IPS-NIHi7 (cell line): ENCODE measurements at regions not wholly inside any gene's neighbourhood (a gene's known extent, or its start where the extent isn't known, plus 50 kb on each side); places are given as distances from the start of the nearest gene placed in this dataset.
"Not testable (repeated sequence)": the region's sequence is repeated elsewhere in the genome, so short reads cannot be mapped to it uniquely, and the experiment has no call there.

Experiments used
- DNase-seq: peaks from one replicate; pipeline ENCODE4 v3.0.0; 2012; ENCODE audit warnings: mixed read lengths; ENCODE audit errors: extremely low spot score

- no peak for DNase-seq
Measured at GRCh38 chr10:7069706-7070105, 341.1 kb downstream of the SFMBT2 start.

- DNase-seq = no peak
Measured at GRCh38 chr10:7056216-7056615, 354.6 kb downstream of the SFMBT2 start.

DNA sequence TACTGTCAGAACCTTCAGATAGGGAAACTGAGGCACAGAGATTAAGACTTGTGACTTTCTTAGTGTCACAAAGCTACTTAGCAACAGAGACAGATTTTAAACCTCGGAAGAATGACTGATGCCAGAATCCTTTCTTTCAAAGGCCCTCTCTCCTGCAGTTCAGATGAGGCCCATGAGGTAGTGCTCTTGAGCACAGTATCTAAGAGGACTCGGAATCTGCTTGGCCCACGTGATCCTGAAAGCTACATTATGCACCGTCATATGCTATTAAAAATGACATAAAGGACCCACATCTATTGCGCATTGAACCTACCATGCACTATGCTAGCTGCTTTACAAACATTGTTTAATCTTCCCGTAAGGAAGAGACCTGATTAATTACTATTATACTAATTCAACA lies 355.9 kb downstream of the SFMBT2 start:
- DNase-seq = peak; percentile 67

DNA sequence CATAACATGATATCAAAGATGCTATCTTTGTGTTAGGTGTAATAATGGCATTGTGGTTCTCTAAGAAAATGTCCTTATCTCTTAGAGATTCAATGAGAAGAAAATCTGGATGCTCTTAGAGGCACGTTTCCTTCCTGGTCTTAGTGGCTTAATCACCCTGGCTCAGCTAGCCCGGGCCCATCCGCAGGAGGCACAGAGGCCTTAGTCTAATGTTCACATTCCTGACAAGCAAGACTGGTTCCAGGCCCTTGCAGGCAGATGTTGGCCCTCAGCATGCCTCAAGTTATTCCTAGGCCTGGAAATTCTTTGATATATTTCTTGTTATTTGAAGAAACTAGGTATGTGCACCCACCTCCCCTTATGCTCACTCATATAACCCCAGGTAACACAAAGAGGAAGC lies 357.6 kb downstream of the SFMBT2 start:
- no peak for DNase-seq

GRCh38 chr10:7050024-7050423 lies 360.8 kb downstream of the SFMBT2 start:
- DNase-seq = not testable (repeated sequence)

DNA sequence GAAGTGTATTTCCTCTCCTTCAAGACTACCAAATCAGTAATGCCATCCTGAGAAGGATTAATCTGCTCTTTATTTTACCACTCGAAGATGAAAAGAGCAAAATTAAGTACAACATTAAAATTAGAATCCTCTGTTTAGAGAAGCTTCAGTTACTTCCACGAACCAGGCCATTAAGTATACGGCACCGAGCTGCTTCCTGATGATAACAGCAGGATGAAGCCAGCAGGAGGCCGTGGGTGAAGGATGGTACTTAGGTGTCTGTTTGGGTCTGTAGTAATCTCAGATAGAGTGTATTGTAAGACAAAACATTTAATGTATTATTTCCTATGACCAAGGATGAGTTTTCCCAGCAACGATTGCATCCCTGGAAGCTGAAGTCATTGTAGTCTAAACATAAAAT lies 362.8 kb downstream of the SFMBT2 start:
- DNase-seq = no peak

GRCh38 chr10:7046615-7047014 lies 364.2 kb downstream of the SFMBT2 start:
- DNase-seq = no peak

DNA sequence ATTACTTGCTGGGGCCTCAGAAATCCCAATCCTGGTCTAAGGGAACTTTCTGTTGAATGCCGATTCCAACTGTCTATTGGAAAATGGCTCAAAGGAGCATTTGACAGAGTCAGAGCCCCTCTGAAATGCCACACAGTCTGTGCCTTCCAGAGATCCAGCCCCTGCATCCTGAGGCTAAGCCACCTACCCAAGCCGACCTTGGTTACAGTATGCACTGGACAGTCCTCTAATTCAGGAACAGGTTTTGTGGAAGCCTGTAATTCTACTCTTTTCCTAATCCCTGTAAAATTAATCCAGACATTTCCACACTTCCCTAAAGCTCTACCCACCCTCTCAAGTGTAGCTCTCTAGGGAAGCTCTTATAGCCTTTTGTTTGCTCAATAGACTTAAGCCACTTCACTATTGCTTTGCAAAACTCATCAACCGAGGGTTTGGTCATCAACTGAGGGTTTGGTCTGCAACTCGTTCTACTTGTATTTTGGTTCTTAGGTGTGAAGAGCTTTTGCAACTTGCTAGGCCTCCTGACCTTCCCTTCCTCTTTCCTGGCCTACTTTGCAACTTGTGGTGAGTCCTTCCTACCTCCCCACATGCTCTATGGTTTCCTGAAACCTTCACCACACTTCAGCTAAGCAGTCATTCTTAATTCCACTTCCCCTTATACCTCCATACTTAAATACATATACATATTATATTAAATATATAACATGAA lies 364.8 kb downstream of the SFMBT2 start:
- DNase-seq = no peak

DNA sequence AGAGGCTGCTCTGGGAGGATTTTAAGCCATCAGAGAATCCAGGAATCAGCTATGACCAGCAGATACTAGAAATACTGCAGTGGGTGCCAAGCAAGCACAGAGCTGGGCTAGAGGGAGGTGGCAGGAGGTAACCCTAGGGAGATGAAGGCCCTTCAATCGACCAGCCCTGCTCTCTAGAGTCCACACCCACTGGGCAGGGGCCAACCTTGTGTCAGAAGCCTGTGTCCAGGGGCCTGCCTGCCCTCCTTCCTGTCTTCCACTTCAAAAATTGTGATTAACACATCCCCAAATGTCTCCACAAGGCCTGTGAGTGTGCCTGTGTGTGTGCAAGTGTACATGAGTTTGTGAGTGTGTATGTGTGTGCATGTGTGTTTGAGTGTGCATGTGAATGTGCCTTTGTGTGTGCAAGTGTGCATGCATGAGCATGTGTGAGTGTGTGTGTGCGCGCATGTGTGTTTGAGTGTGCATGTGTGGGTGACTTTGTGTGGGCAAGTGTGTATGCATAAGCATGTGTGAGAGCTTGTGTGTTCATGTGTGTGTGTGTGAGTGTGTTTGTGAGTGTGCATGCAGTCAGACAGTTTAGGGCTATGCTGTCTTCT lies 367.7 kb downstream of the SFMBT2 start:
- no peak for DNase-seq

DNA sequence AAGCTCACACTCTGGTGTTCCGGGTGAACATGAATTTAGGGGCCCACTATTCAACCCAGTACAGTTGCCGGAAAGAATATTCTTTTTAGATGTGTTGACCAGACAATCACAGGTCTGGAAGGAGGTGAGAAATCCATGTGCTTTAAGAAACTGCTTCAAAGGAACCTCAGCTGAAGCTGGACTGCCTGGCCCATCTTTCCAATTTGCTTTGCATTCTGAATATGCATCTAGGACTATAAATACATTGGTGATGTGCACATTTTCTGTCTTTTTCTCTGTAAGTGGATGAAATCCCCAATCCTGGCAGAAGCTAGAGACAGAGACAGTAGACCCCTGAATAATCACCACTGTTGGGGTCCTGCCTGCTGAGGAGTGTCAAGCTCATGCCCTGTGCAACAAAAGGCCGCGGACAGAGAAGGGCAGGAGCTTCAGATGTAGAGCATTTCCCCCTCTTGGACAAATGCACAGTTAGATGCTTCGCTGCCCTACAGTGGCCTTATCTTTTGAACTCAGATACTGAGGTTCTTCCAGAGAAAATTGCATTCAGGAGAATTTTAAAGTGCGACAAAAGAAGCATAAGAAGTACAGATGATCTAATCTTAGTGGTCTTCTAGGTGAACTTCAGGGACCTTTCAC lies 368.3 kb downstream of the SFMBT2 start:
- no peak for DNase-seq

DNA sequence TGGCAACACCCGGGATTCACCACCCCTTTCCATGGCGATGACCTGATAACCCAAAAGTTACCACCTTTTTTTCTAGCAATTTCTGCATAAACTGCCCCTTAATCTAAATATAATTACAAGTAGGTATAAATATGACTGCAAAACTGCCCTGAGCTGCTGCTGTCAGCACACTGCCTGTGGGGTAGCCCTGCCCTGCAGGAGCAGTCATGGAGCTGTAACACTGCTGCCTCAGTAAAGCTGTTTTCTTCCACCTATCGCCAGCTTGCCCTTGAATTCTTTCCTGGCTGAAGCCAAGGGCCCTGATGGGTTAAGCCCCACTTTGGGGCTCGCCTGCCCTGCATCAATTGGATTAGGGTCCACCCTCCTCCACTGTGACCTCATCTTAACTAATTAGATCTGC lies 368.8 kb downstream of the SFMBT2 start:
- no peak for DNase-seq

- no peak for DNase-seq
Measured at GRCh38 chr10:7040681-7041080, 370.2 kb downstream of the SFMBT2 start.

GRCh38 chr10:7039859-7040258 lies 371.0 kb downstream of the SFMBT2 start:
- no peak for DNase-seq

DNA sequence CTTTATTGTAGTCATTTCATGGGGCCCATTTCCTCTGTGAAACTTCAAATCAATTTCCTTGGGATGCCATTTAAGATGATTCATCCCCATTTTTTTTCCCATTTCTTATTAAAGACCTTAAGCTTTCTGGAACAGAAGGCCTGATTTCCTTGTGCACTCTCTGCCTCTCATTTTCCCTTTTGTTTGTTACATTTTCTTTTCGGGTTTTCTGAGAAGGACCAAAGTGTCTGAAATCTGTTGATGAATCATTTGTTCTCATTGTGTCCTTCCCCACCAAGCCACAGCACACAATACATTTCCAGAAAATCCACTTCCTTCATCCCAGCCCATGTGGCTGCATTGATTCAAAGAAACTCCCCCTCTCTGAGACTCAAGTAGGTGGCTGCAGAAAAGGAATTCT lies 372.4 kb downstream of the SFMBT2 start:
- no peak for DNase-seq

DNA sequence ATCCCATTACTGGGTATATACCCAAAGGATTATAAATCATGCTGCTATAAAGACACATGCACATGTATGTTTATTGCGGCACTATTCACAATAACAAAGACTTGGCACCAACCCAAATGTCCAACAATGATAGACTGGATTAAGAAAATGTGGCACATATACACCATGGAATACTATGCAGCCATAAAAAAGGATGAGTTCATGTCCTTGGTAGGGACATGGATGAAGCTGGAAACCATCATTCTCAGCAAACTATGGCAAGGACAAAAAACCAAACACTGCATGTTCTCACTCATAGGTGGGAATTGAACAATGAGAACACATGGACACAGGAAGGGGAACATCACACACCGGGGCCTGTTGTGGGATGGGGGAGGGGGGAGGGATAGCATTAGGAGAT lies 373.4 kb downstream of the SFMBT2 start:
- not testable (repeated sequence) for DNase-seq

GRCh38 chr10:7036951-7037350 lies 373.9 kb downstream of the SFMBT2 start:
- no peak for DNase-seq

DNA sequence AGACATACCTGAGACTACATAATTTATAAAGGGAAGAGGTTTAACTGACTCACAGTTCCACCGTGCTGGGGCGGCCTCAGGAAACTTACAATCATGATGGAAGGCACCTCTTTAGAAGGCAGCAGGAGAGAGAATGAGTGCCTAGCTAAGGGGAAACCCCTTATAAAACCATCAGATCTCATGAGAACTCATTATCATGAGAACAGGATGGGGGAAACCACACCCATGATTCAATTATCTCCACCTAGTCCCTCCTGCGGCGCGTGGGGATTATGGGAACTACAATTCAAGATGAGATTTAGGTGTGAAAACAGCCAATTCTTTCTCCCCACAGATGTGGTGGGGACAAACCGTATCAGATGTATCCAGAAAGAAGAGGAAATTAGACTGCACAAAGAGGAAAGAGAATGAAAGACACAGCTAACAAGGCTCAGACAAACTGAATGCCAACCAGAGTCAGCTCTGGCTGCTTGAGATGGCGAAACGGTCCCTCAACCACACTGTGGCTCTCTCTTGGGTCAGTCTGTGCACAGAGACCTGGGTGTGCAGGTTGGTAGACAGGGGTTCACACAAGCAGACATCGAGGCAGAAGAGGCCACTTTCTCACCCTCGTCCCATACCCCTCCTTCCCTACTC lies 375.6 kb downstream of the SFMBT2 start:
- DNase-seq = no peak

GRCh38 chr10:7033031-7033430 lies 377.8 kb downstream of the SFMBT2 start:
- DNase-seq = no peak

GRCh38 chr10:7030134-7030855 lies 380.5 kb downstream of the SFMBT2 start:
- DNase-seq = no peak

- no peak for DNase-seq
Measured at GRCh38 chr10:7029672-7030071, 381.2 kb downstream of the SFMBT2 start.

DNA sequence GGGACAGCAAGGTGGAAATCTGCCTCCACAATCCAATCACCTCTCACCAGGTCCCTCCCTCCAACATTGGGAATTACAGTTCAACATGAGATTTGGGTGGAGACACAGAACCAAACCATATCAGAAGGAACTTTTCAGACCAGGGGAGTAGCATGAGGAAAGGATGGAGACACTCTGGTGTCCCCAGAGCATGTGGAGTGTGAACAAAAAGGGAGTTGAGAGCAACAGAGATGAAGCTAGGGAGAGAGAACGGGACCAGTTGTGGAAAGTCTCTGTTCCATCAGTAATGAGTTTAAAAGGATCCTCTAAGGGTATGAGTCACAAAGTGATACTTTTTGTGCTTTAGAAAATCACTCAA lies 382.0 kb downstream of the SFMBT2 start:
- no peak for DNase-seq
